Epithelial cell of proximal tubule (primary cell): ENCODE measurements at regions not wholly inside any gene's neighbourhood (a gene's known extent, or its start where the extent isn't known, plus 50 kb on each side); places are given as distances from the start of the nearest gene placed in this dataset.
A peak's percentile ranks its signal among the peaks of the same experiment; 100 is the strongest.

ENCODE experiments used
- DNase-seq: peaks from one replicate; pipeline ENCODE4 v3.0.0-alpha.2; 2011; ENCODE audit warnings: low read depth
- H3K4me3 ChIP-seq: 2 replicates; pipeline ENCODE4 v1.5.1; 2011; ENCODE audit warnings: low read depth, mild to moderate bottlenecking, low read length
- CTCF ChIP-seq: conservative IDR thresholded peaks from 2 replicates; pipeline ENCODE4 v1.5.1; 2012; ENCODE audit warnings: low read depth, mild to moderate bottlenecking, low read length

GRCh38 chr3:150041877-150042276, 71.2 kb upstream of the PFN2 start:
- no peak overlapping the region for H3K4me3 ChIP-seq
- DNase-seq: no peak
- no peak for TF ChIP-seq CTCF

GRCh38 chr3:150040097-150040496, 69.4 kb upstream of the PFN2 start:
- no peak for TF ChIP-seq CTCF

GRCh38 chr3:150038830-150039229, 68.1 kb upstream of the PFN2 start:
- peak overlapping the region; percentile 20 for H3K4me3 ChIP-seq
- TF ChIP-seq CTCF: no peak
- peak; percentile 13 for DNase-seq

More at GRCh38 chr3:150040097-150040496, 69.4 kb upstream of the PFN2 start:
- no peak for DNase-seq
- H3K4me3 ChIP-seq: no peak overlapping the region

GRCh38 chr3:150036780-150037179, 66.1 kb upstream of the PFN2 start:
- DNase-seq: no peak
- H3K4me3 ChIP-seq: no peak overlapping the region
- no peak for TF ChIP-seq CTCF

GRCh38 chr3:150035910-150036612, 65.4 kb upstream of the PFN2 start:
- TF ChIP-seq CTCF: no peak
- no peak for DNase-seq
- no peak overlapping the region for H3K4me3 ChIP-seq

- DNase-seq: no peak
- no peak overlapping the region for H3K4me3 ChIP-seq
- no peak for TF ChIP-seq CTCF
Observed at GRCh38 chr3:150035301-150035779, 64.6 kb upstream of the PFN2 start.

GRCh38 chr3:150033721-150034120, 63.0 kb upstream of the PFN2 start:
- no peak for DNase-seq
- TF ChIP-seq CTCF: no peak
- no peak overlapping the region for H3K4me3 ChIP-seq
